ENCODE measurements at regions not wholly inside any gene's neighbourhood (a gene's known extent, or its start where the extent isn't known, plus 50 kb on each side); places are given as distances from the start of the nearest gene placed in this dataset.

DNA sequence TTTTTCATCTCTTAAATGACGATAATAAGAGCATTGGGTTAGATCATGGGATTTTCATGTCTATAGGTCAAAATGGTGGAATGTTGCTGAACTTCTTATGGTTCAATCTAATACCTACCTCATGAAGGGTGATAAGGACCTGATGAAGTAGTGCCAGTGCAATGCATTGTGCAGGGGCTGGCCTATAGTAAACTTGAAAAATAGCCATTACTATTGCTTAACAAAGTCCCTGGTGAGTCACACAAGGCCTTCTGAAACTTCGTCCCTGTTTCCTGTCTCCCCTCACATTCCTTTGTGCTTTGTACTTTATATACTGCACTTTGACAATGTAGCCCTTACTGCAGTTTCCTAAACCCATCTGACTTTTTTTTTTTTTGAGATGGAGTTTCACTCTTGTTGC lies 515.9 kb downstream of the SLC4A3 start:
- Mint-ChIP-seq H3K4me1 (no peaks in the 10 kb centered on the region), H3K27me3 (peaks cover 3% of the 10 kb centered on the region), H3K27ac (no peak overlapping the region), H3K4me3 (no peak overlapping the region), H3K36me3 (peaks cover 2% of the 10 kb centered on the region), H3K9me3 (peaks cover 5% of the 10 kb centered on the region)
- DNase-seq = no peak

DNA sequence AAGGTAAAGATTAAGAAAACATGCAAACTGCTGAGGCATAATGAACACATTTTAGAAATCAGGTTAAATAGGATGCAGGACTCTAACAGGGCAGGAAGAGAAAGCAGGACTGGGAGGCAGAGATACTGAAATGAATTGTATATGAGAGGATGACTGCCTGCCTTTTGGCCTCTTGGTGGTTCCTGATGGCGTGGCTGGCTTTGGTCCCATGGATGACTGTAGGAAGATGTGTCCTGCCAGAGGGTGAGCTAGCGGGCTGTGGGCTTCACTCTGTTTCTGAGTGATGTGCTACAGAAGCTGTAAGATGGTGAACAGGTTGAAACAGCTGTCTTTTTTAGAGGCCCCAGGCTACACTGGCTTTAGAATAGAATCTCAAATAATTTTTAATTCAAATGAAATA lies 517.0 kb downstream of the SLC4A3 start:
- H3K4me3 Mint-ChIP-seq = no peak overlapping the region
- H3K27ac Mint-ChIP-seq = no peak overlapping the region
- H3K36me3 Mint-ChIP-seq = peaks cover 2% of the 10 kb centered on the region
- H3K27me3 Mint-ChIP-seq = peaks cover 3% of the 10 kb centered on the region
- H3K9me3 Mint-ChIP-seq = peaks cover 5% of the 10 kb centered on the region
- no peaks in the 10 kb centered on the region for H3K4me1 Mint-ChIP-seq
- DNase-seq = no peak

DNA sequence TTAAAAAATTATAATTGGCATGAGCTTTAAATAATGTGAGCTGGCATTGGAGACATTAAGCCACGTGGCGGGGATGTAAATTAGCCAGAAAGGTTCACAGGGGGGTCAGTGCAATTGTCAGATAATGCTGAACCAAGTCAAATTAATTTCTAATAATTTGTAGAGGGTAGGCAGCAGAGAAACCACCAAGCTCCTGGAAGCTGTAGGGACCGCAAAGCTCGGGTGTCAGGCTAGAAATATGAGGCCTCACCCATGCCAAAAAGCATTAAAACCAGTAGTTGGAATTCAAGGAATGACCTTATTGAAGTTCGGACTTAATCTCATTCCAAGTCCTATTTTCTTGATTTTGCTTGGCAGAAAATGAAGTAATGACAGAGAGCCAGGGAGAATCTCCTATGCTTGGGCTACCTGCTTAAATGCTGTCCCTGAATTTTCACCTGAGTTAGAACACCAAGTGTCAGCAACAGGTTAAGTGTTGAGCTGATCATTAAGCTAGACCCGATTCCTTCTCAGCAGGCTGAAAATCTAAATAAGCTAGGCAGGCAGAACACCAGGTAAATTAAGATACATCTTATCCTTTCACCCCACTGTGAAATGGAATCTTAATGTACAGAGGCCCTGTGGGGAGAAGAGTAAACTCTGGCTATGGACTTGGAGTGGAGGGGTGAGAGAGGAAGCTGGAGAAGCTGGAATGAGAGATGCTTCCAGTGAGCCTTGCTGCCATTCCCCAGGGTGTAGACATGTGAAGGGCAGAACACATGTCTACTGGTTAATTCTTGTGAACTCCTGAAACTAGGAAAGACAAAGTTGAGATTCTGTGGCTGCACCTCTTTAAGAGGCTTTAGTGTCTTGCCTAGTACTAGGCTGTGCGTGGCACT lies 520.0 kb downstream of the SLC4A3 start:
- H3K4me1 Mint-ChIP-seq = no peaks in the 10 kb centered on the region
- peaks cover 2% of the 10 kb centered on the region for H3K36me3 Mint-ChIP-seq
- DNase-seq = no peak
- H3K4me3 Mint-ChIP-seq = no peak overlapping the region
- no peak overlapping the region for H3K27ac Mint-ChIP-seq
- peaks cover 5% of the 10 kb centered on the region for H3K9me3 Mint-ChIP-seq
- peaks cover 3% of the 10 kb centered on the region for H3K27me3 Mint-ChIP-seq

DNA sequence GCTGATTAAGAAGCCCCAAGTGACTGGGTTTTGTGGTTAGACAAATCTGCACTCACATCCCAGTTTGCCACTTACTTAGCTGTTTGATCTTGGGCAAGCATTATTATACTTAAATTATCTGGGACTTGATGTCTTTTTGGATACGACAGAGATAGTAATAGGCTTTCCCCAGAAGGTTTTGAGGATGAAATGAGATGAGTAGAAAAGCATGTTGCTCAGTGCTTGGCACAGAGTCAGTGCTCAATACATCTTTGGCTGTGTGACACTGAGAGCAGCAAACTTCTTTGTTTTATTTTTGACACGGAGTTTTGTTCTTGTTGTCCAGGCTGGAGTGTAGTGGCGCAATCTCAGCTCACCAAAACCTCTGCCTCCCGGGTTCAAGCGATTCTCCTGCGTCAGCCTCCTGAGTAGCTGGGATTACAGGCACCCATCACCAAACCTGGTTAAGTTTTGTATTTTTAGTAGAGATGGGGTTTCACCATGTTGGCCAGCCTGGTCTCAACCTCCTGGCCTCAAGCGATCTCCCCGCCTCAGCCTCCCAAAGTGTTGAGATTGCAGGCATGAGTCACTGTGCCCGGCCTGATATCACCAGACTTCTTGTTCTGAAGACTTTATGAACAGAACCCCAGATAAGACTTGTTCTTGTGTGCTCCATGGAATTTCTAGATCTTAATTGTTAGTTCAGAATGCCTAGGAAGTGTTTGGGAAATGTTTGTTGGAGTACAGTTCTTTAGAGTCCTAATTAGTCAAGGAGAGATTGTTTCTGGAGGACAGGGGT lies 521.2 kb downstream of the SLC4A3 start:
- no peaks in the 10 kb centered on the region for H3K4me1 Mint-ChIP-seq
- no peak for DNase-seq
- H3K9me3 Mint-ChIP-seq = peaks cover 2% of the 10 kb centered on the region
- peaks cover 2% of the 10 kb centered on the region for H3K36me3 Mint-ChIP-seq
- H3K27ac Mint-ChIP-seq = no peak overlapping the region
- peaks cover 3% of the 10 kb centered on the region for H3K27me3 Mint-ChIP-seq
- no peak overlapping the region for H3K4me3 Mint-ChIP-seq

DNA sequence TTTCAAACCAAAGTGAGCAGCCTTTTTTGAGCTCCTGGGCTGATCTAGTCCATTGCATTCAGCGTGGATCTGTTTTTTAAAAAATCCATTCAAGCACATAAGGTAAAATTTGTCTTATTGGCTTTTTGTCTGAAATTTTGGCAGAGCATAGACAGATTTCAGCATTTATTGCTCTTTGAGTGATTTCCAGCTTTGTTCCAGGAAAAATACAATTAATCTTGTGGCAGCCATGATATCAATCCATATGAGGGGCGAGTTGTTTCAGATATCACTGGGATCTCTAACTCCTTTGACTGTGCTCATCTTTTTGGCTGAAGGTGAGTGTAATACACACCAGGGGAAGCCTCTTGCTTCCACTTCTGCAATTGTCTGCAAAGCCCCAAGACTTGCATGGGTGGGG lies 523.9 kb downstream of the SLC4A3 start:
- no peak overlapping the region for H3K4me3 Mint-ChIP-seq
- no peaks in the 10 kb centered on the region for H3K36me3 Mint-ChIP-seq
- no peak for DNase-seq
- no peaks in the 10 kb centered on the region for H3K4me1 Mint-ChIP-seq
- H3K27me3 Mint-ChIP-seq = no peaks in the 10 kb centered on the region
- no peak overlapping the region for H3K27ac Mint-ChIP-seq
- H3K9me3 Mint-ChIP-seq = no peaks in the 10 kb centered on the region

DNA sequence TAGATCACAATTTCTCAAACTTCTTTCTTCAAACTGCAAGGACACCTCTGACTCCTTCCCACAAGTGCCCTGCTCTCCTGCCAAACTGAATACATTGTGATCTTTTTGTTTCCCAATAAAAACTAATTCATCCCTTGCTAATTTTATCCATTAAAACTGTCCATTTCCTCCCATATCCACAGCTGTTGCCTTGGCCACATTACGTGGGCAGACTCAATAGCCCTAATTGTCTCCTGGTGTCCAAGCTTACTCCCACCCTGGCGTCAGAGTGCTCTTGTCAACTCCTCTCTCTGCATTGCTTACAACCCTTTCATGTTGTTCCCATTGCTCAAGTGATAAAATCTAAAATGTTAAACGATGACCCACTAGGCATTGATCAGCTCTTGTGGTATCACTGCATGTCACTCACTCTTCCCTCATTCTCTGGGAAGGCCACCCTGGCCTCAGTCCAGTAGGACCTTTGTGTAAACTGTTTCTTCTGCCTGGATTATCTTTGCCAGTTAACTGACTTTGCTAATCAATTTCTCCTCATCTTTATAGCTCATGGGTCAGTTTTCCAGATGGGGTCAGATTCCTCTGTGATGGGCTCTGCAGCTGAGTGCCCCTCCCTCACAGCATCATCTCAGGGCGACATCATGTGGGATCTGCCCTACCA lies 525.0 kb downstream of the SLC4A3 start:
- Mint-ChIP-seq H3K27me3 (no peaks in the 10 kb centered on the region), H3K9me3 (no peaks in the 10 kb centered on the region), H3K36me3 (no peaks in the 10 kb centered on the region), H3K4me1 (no peaks in the 10 kb centered on the region), H3K4me3 (no peak overlapping the region), H3K27ac (no peak overlapping the region)
- no peak for DNase-seq

DNA sequence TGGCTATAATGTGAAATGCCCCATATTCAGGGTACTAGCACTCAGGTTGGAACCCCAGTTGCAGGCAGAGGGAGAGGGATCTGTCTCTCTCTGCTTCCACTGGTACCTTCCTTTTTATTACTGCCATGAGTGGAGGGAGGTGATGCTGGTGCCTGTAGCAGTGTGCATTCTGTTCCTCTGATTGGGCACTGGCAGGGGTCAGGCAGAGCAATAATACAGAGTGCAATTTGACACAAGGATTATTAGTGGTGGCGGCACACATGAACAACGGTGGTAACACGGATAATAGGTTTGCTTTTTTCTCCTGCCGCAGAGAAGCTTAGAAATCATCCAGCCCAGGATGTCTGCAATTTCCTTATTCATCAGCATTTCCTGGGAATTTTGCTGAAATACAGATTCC lies 525.7 kb downstream of the SLC4A3 start:
- H3K27me3 Mint-ChIP-seq = no peaks in the 10 kb centered on the region
- no peaks in the 10 kb centered on the region for H3K4me1 Mint-ChIP-seq
- H3K27ac Mint-ChIP-seq = no peak overlapping the region
- H3K9me3 Mint-ChIP-seq = no peaks in the 10 kb centered on the region
- no peak overlapping the region for H3K4me3 Mint-ChIP-seq
- no peak for DNase-seq
- no peaks in the 10 kb centered on the region for H3K36me3 Mint-ChIP-seq

DNA sequence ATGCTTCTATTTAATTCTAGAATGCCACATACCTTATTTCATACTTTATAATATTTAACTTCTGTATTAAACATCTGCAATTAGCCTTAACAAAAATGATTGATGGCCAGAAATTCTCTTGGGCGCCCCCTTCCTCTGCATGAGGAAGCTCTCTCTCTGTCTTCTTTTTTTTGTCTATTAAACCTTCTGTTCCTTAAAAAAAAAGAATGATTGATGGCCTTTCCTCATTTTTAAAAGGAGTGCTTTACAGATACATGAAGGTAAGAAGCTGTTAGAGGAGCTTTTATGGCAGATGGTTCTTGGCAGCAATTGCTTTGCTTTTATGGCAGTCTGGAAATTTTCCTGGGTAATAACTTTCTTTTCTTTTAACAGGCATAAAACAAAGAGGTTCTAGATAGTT lies 526.9 kb downstream of the SLC4A3 start:
- no peak for DNase-seq
- no peaks in the 10 kb centered on the region for H3K9me3 Mint-ChIP-seq
- H3K4me1 Mint-ChIP-seq = no peaks in the 10 kb centered on the region
- H3K36me3 Mint-ChIP-seq = no peaks in the 10 kb centered on the region
- H3K4me3 Mint-ChIP-seq = no peak overlapping the region
- no peak overlapping the region for H3K27ac Mint-ChIP-seq
- no peaks in the 10 kb centered on the region for H3K27me3 Mint-ChIP-seq

DNA sequence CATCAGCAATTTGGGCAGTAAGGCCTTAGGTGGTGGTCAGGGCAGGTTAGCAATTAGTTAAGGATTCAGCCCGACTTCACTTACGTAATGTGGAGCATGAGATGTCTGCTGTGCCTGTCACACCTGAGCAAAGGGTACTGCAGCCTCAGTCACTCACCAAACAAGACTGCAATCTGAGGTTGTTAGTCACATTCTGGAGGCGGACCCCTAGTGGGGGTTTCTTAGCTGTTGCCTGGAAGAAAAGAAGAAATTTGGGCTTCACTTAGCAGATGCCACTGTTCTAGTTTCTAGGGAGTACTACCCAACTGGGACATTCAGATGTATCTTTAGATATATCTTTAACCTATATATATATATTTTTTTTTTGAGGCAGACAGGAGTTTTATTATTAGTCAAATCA lies 529.9 kb downstream of the SLC4A3 start:
- Mint-ChIP-seq H3K27ac (no peak overlapping the region), H3K4me3 (no peak overlapping the region), H3K27me3 (no peaks in the 10 kb centered on the region), H3K9me3 (peaks cover 3% of the 10 kb centered on the region), H3K36me3 (no peaks in the 10 kb centered on the region), H3K4me1 (no peaks in the 10 kb centered on the region)
- no peak for DNase-seq

DNA sequence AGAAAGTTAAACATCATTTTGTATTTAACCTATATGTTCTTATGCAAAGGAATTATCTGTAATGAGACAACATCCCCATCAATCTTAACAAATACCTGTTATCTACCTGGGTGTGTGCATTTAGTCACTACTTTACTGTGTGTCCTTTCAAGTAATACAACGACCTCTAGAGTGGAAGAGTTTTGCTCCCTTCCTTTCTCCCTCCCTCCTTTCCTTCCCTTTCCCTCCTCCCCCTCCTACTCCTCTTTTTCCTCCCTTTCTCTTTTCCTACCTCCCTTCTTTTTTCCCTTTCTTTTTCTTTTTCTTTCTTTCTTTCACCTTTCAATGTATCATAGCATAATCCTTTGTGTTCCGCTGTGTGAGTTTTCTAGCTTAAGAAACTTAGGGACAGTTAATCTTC lies 532.3 kb downstream of the SLC4A3 start:
- no peaks in the 10 kb centered on the region for H3K36me3 Mint-ChIP-seq
- no peak overlapping the region for H3K27ac Mint-ChIP-seq
- H3K27me3 Mint-ChIP-seq = peaks cover under 1% of the 10 kb centered on the region
- DNase-seq = no peak
- peaks cover 3% of the 10 kb centered on the region for H3K9me3 Mint-ChIP-seq
- no peak overlapping the region for H3K4me3 Mint-ChIP-seq
- H3K4me1 Mint-ChIP-seq = no peaks in the 10 kb centered on the region

DNA sequence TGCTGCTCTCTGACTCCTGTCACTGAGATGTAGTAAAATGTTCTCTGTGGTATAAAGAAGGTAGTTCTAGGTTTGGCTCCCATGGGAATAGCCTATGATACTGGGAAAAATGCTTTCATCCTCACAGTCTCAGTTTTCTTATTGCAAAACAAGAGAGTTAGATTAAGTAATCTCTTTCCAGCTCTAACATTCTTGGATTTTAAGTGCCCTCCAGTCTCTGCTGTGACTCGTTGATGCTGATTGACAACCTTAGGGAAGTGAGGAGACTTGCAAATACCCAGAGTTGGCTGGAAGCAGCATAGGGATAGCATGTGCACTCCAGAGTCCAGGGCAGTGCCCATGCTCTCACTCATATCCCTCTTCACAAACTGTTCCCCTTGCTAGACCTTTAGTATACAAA lies 534.9 kb downstream of the SLC4A3 start:
- Mint-ChIP-seq H3K27ac (no peak overlapping the region), H3K27me3 (peaks cover 3% of the 10 kb centered on the region), H3K36me3 (no peaks in the 10 kb centered on the region), H3K4me1 (no peaks in the 10 kb centered on the region), H3K9me3 (peaks cover 3% of the 10 kb centered on the region), H3K4me3 (no peak overlapping the region)
- DNase-seq = no peak

DNA sequence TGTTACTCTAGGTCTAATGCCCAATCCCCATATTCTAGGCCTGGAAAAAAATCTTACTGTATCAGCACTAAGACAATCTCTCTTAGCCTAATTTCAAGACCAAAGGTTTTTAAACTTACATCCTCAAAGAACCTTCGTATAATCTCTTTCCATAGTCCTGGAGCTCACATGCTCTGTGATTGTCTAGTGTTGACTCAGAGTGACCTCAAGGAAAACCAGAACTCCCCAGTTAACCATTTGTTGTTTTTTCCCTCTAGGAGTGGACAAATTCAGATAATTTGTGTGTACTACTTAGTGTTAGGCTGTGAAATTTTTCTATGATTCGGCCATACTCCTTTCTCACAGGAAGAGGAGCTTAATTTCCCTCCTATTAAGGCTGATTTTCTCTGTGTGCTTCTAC lies 536.1 kb downstream of the SLC4A3 start:
- Mint-ChIP-seq H3K9me3 (peaks cover 3% of the 10 kb centered on the region), H3K27ac (no peak overlapping the region), H3K4me1 (no peaks in the 10 kb centered on the region), H3K27me3 (peaks cover 3% of the 10 kb centered on the region), H3K4me3 (no peak overlapping the region), H3K36me3 (no peaks in the 10 kb centered on the region)
- no peak for DNase-seq

DNA sequence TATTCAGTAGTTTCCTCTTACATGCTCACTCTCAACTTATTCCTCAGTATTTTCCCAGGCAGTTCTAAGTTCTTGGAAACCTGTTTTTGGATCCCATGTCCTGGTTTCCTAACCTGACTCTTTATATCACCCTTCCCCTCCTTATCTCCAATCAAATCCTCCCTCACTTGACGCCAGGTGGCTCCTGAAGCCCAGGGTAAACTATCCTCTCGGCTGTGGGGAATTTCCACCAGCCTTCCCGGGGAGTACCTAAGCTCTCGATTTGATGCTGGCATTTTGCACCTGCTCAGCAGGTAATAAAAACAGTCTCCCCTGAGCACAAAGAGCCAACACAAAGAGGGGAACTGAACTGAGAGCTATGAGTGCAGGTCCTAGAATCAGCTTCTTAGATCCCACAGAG lies 538.0 kb downstream of the SLC4A3 start:
- Mint-ChIP-seq H3K27ac (no peak overlapping the region), H3K27me3 (peaks cover 3% of the 10 kb centered on the region), H3K9me3 (peaks cover 3% of the 10 kb centered on the region), H3K4me3 (no peak overlapping the region), H3K4me1 (no peaks in the 10 kb centered on the region), H3K36me3 (no peaks in the 10 kb centered on the region)
- no peak for DNase-seq

DNA sequence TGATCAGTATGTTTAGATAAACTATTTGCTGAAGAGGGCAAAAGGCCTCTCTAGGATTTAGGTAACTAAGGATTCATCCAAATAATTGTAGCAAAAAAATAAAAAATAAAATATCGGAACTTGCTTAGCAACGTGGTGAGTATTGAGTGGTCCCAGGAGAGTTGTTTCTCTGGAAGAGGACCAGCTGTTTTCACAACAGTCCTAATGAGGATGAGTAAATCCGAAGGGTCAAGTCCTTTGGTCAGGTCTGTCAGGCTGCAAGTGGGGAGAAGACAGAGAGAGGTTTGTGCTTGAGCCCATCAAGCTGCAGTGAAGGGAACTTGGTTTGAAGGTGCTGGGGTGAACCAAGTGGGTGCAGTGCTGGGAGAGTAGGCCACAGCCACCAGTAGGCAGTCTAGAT lies 539.2 kb downstream of the SLC4A3 start:
- Mint-ChIP-seq H3K4me1 (no peaks in the 10 kb centered on the region), H3K27me3 (peaks cover 3% of the 10 kb centered on the region), H3K36me3 (no peaks in the 10 kb centered on the region), H3K4me3 (no peak overlapping the region), H3K9me3 (no peaks in the 10 kb centered on the region), H3K27ac (no peak overlapping the region)
- DNase-seq = no peak

DNA sequence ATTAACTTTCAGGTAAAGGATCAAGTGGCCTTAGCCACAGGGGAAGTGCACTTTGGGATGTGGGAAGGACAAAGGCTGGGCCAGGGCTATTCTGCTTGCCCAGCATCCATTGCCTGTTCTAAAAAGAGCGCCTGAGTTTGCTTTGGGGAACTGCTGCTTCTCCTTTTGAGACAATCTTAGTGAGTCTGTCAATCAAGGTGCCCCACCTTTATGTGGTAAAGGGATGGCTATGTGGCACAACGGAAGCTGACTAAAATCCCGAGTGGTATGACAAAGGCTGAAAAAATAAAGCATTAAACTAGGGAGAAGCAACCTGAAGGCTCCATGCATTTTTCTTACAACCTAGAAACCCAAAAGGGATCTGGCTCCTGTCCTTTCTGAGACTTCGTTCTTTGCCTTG lies 540.5 kb downstream of the SLC4A3 start:
- Mint-ChIP-seq H3K4me3 (no peak overlapping the region), H3K27me3 (peaks cover 3% of the 10 kb centered on the region), H3K36me3 (no peaks in the 10 kb centered on the region), H3K27ac (no peak overlapping the region), H3K9me3 (no peaks in the 10 kb centered on the region), H3K4me1 (no peaks in the 10 kb centered on the region)
- DNase-seq = no peak

All from activated naive CD8-positive, alpha-beta T cell treated with anti-CD3 and anti-CD28 coated beads for 36 hours (primary cell).